C1 segment of cervical spinal cord (tissue), 14 donors: ENCODE measurements at regions not wholly inside any gene's neighbourhood (a gene's known extent, or its start where the extent isn't known, plus 50 kb on each side); places are given as distances from the start of the nearest gene placed in this dataset.
"Not testable (repeated sequence)": the region's sequence is repeated elsewhere in the genome, so short reads cannot be mapped to it uniquely, and the experiment has no call there.

Experiments used
- DNase-seq, 14 donors: peaks; one replicate each; lab custom pipeline; 2025; lab: John Stamatoyannopoulos, UW

- peak in 1 of 14 donors; percentile 55 for DNase-seq
These were observed 56.5 kb upstream of the GATA2 start for GRCh38 chr3:128549283-128550112.

- no peak for DNase-seq
These were observed 55.7 kb upstream of the GATA2 start for GRCh38 chr3:128548426-128549282.

- no peak for DNase-seq
These were observed 55.0 kb upstream of the GATA2 start for GRCh38 chr3:128548021-128548420.

- DNase-seq = no peak
These were observed 54.5 kb upstream of the GATA2 start for GRCh38 chr3:128547368-128547987.

- DNase-seq = no peak
These were observed 53.6 kb upstream of the GATA2 start for GRCh38 chr3:128546646-128547045.

GRCh38 chr3:128545120-128545752, 52.2 kb upstream of the GATA2 start:
- no peak for DNase-seq

GRCh38 chr3:128544190-128544589, 51.2 kb upstream of the GATA2 start:
- no peak for DNase-seq

- DNase-seq = not testable (repeated sequence)
These were observed 50.7 kb upstream of the GATA2 start for GRCh38 chr3:128543570-128544174.
